Gastrocnemius medialis (tissue), 4 donors: ENCODE measurements at regions not wholly inside any gene's neighbourhood (a gene's known extent, or its start where the extent isn't known, plus 50 kb on each side); places are given as distances from the start of the nearest gene placed in this dataset.

Experiments used
- CTCF ChIP-seq, 5 experiments: fragments of 450-650 bp in 3 of 5; fragments of 200-600 bp in 2 of 5; sonication (generic) in 2 of 5; IDR thresholded peaks in 4 of 5; conservative IDR thresholded peaks in 1 of 5; 1 replicate in 4 of 5; 2 replicates in 1 of 5; pipeline ENCODE4 v1.5.1; 2016 to 2019; ENCODE audit warnings: antibody characterized with exemption in 5 of 5, mild to moderate bottlenecking in 3 of 5, moderate library complexity in 3 of 5
- POLR2A ChIP-seq, 2 donors: fragments of 450-650 bp; IDR thresholded peaks; one replicate each; pipeline ENCODE4 v1.6.1; 2017; ENCODE audit warnings: antibody characterized with exemption in 2 of 2, mild to moderate bottlenecking in 2 of 2, moderate library complexity in 2 of 2

GRCh38 chr18:30446605-30447004 is 595.9 kb downstream of the DSC3 start:
- TF ChIP-seq CTCF (IDR thresholded peaks at IDR 0.05 in 4 of 5, conservative IDR thresholded peaks at IDR 0.05 in 1 of 5) (no peak), POLR2A (IDR thresholded peaks at IDR 0.05) (no peak)
